HG03095 (cell line): ENCODE measurements at regions not wholly inside any gene's neighbourhood (a gene's known extent, or its start where the extent isn't known, plus 50 kb on each side); places are given as distances from the start of the nearest gene placed in this dataset.
"Not testable (repeated sequence)": the region's sequence is repeated elsewhere in the genome, so short reads cannot be mapped to it uniquely, and the experiment has no call there.

ENCODE experiments used
- ATAC-seq: cut with Tn5 transposase; IDR thresholded peaks from one replicate; pipeline ENCODE4 v1.9.1; 2021; ENCODE audit warnings: moderate library complexity; ENCODE audit not compliant: unreplicated experiment

GRCh38 chr1:181324797-181325616 lies 158.3 kb upstream of the CACNA1E start:
- no peak for ATAC-seq

GRCh38 chr1:181325765-181326164 lies 157.6 kb upstream of the CACNA1E start:
- ATAC-seq: not testable (repeated sequence)

- no peak for ATAC-seq
Observed at GRCh38 chr1:181326348-181326747, 157.0 kb upstream of the CACNA1E start.

- no peak for ATAC-seq
Observed at GRCh38 chr1:181327796-181328195, 155.5 kb upstream of the CACNA1E start.

- ATAC-seq: no peak
Observed at GRCh38 chr1:181334724-181335123, 148.6 kb upstream of the CACNA1E start.

GRCh38 chr1:181335631-181336030 lies 147.7 kb upstream of the CACNA1E start:
- ATAC-seq: no peak

GRCh38 chr1:181341026-181341632 lies 142.2 kb upstream of the CACNA1E start:
- no peak for ATAC-seq

DNA sequence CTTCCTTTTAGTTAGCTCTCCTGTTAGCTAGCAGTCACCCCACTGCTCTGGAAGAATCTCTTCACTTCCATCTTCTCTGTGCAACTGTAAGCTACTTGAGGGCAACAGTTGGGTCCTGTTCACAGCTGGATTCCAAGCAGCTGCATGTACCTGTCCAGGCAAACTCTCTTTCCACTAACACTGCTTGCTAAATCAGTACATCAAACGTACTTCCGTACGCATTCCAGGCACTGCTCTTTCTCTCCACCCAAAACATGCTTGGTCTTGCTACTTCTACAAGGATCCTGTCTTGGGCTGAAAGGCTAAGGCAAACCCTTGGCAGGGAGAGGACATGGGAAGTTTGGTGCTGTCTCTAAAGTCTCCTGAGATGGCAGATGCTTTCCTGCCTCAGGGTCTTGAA lies 139.2 kb upstream of the CACNA1E start:
- no peak for ATAC-seq

GRCh38 chr1:181345146-181345545 lies 138.2 kb upstream of the CACNA1E start:
- ATAC-seq: no peak

DNA sequence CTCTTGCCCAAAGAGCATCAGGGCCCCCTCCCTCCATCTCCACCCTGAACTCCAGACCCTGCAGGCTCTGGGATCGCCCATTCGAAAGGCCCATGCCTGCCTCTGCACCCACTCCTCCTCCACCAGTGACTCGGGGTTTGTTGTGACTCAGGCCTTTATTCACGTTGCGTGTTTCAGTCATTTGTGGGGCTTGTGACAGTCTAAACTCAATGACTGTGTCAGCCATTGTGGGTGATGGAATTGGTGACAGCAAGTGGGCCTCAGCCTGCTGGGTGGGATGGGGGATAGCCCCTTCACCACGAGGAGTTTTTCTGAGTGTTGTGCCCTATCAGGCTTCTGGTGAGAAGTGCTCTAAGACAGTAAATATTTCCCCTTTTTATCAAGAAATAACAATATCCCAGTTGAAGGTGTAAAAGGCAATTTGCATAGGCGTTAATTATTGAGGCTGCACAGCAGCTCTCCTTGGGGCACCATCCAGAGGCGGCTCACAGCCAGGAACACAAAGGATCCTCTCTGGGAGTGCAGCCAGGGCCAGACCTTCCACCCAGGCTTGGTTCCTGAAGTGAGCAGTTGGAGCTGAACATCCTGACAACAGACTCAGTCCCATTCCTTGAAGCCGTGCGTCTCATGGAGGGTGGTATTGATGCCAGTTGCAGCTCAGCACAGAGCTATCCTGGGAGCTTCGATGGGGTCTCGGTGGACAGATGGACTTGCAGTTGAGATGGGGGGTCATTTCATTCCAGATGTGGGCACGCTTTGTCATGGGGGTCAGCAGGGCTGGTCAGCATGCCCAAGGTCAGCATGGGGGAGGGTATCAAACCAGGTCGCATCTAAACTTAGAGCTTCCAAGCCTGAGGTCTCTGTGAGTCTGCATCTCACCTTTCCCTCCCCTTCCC lies 135.6 kb upstream of the CACNA1E start:
- ATAC-seq: no peak

DNA sequence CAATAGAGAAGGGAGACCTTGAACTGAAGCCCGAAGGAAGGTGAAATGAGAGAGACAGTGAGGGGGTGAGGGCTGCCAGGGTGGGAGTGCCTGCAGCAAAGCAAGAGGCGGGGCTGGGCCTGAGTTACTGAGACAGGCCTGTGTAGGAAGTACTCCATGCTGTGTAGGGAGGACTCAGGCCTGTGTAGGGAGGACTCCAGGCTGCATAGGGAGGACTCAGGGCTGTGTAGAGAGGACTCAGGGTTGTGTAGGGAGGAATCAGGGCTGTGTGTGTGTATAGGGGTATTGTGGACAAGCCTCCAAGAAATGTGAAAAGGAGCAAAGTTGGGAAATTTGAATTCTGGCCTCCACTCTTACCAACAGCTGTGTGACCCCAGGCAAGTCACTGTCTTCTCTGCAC lies 133.8 kb upstream of the CACNA1E start:
- ATAC-seq: no peak

DNA sequence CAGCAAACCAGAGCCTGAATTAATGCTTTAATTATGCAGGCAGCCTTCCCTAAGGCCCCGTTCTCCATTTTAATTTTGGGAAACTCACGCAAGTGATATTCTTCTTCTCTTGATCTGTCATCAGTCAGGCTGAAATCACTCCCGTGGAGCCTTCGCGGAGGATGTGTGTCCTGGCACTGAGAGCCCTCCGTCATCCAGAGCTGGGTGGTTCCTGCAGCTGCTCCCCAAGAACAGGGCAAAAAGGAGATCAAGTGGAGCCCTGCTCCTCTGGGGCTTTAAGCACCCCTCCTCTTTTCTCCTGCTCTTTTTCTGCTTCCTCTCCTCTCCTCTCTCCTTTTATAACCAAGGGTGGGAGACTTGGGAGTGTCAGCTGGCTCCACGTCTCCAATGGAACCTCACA lies 133.2 kb upstream of the CACNA1E start:
- no peak for ATAC-seq

DNA sequence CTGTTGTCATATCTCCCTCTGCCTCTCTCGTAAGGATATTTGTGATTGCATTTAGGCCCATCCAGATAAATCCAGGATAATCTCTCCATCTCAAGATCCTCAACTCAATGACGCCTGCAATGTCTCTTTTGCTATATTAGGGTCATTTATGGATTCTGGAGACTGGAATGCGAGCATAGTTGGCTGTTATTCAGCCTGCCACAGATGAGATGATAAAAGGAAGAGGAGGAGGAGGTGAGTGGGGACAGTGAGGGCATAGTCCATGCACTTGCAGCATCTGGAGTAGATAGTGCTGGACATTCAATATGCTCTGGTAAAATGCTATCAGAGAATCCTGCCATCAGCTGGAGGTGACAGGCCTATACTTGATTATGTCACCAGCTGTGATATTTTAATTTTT lies 131.6 kb upstream of the CACNA1E start:
- ATAC-seq: no peak

DNA sequence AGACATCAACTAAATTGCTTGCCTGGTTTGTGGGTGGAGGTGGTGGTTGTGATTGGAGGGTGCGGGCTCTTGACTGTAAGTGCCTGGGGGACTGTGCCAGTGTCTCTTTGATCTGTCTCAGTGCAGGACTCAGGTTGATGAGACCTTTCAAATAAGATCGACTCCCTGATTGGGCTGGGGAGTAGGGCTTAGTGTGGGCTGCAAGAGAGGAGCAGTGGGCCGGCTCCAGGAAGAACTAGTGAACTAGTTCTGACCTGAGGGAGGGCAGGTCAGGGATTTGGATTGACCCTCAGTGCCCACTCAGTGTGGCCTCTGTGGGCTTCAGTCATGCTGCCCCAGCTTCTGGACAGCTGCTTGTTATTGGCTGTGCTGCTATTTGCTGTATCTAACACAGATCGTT lies 130.6 kb upstream of the CACNA1E start:
- ATAC-seq: no peak

- no peak for ATAC-seq
Observed at GRCh38 chr1:181353526-181353925, 129.8 kb upstream of the CACNA1E start.

- no peak for ATAC-seq
Observed at GRCh38 chr1:181354865-181355264, 128.5 kb upstream of the CACNA1E start.

GRCh38 chr1:181356505-181357340 lies 126.6 kb upstream of the CACNA1E start:
- ATAC-seq: no peak

- ATAC-seq: no peak
Observed at GRCh38 chr1:181359012-181359411, 124.3 kb upstream of the CACNA1E start.

DNA sequence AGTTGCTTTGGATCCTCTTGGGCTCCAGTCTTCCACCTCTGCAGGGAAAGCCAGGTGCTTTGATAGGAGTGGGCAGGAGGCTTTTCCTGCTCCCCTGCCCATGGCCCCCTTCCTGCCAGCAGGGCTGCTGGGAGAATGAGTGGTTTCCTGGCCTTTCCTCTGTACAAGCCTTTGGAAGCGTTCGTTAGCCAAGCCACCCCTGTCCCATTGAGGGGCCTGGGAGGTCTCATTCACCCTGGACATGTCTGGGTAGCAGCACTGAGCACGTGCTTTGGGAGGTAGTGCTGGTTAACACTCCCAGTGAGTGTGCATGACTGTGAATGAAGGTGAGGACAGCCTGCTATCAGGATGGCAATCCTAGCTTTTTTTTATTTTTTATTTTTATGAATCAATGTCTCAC lies 118.5 kb upstream of the CACNA1E start:
- ATAC-seq: no peak

DNA sequence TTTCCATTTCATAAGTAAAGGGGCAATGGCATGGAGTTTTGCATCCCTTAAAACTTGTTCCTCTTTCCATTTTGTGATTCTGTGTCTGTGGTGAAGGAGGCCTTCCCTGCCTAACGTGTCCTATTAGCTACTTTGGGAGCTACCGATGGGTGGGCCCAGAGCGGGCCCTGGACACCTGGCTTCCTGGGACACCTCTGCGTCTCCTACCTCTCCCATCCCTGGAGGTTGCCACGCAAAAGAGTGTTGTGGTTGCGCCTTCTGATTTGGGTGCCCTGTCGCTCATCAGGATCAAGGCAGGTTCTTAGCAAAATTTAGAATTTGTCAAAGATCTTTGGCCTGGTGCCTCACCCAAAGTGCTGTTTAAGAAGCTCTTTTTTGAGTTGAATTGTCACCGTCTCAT lies 116.4 kb upstream of the CACNA1E start:
- ATAC-seq: no peak

DNA sequence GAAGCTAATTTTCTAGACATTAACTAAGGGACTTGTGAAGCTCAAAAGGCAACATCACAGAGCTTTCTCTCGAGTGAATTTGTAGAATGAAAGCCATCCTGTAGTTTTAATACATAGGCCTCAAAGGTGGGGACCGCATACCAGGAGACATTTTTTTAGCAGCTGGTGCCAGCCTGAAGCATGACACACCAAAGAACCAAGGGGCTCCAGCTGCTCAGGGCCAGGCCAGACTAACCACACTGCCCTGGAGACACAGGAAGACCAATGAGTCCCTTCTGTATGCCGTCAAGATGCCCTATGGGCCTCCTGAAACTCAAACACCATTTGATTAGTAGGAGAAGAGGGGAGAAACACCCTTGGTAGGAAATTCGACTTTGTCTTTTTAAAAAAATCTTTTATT lies 113.9 kb upstream of the CACNA1E start:
- no peak for ATAC-seq
